ENCODE measurements at regions not wholly inside any gene's neighbourhood (a gene's known extent, or its start where the extent isn't known, plus 50 kb on each side); places are given as distances from the start of the nearest gene placed in this dataset.
"Not testable (repeated sequence)": the region's sequence is repeated elsewhere in the genome, so short reads cannot be mapped to it uniquely, and the experiment has no call there.

DNA sequence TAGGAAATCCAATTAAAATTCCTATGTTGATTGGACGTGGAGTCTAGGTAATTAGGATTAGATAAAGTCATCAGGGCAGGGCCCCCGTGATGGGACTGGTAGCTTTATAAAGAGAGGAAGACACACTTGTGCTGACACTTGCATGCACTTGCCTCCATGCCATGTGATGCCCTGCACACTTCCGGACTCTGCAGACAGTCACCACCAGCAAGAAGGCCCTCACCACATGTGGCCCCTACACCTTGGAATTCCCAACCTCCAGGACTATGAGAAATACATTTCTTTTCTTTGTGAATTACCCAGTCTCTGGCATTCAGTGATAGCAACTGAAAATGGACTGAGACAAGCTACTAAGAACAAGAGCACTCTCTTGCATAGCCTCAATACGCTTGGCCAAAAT lies 90.6 kb downstream of the CRYGS start:
- DNase-seq: no peak

DNA sequence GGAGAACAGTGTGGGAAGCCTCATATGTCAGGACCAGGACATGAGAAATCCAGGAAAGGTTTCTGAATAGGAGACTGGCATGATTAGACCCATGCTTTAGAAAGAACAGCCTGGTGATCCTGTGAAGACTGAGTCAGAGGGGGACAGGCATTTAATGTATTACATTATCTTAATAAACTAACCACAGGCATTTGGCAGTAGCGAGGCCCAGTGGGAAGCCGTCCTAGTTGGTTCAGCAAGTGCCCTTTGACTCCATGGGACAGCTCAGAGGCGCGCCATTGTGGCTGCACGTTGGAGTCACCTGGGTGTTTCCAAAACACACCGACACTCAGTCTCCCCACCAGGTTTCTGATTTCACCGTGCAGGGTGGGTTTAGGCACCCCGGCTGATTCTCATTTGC lies 90.5 kb upstream of the DGKG start:
- DNase-seq: no peak

DNA sequence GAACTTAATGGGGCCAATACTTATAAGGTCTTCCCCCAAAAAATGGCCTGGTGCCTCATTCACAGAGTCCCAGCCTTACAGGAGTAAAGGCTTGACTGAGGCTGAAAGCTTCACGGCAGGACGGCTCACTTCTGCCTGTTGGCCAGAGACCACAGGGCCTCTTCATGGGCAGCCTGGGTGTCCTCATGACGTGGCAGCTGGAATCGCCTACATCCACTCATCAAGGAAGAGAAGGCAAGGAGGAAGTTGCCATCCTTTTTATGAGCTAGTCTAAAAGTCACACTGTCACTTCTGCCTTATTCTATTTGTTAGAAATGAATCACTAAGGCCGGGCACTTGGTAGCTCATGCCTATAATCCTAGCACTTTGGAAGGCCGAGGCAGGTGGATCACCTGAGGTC lies 89.3 kb upstream of the DGKG start:
- no peak for DNase-seq

DNA sequence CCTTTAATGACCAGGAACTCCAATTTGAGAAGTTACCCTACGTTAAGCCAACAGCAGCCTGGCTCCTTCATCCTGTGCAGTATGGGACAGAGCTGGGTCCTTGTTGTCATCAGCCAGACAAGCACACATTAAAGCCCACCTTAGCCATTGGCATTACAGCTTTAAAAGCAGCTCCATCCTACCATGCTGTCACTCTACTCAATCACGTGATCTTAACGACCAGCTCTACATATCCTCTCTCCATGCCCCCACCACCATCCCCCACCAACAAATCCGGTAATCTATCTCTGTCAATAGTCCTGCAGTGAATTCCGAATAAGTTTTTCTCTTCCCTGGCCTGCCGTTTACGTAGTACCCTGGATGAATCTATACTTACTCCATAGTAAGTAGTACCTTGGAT lies 82.9 kb upstream of the DGKG start:
- DNase-seq: no peak

DNA sequence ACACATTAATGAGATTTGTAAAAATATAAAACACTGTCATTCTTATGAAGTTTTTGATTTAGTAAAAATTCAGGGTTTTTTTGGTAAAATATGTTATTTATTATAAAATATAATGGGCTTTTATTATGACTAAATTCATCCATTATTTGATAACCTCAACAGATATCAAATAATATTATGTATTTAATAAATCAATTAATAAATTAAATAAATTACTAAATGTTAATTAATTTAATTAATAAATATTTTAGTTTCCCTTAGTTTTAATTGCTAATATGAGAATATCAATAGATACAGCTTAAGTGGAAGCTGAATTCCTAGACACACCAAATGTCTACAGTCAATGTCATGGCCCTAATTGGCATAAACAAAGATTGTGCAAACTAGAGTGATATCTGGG lies 82.3 kb upstream of the DGKG start:
- DNase-seq: no peak

DNA sequence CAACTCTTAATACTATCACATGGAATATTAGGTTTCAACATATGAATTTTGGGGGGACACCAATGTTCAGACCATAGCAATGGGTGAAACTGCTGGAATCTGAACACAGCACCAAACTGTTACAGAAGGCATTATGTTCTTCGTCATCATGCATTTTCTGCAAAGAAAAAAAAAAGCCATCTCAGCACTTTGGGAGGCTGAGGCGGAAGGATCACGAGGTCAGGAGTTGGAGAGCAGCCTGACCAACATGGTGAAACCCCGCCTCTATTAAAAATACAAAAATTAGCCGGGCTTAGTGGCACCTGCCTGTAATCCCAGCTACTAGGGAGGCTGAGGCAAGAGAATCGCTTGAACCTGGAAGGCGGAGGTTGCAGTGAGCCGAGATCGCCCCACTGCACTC lies 80.9 kb upstream of the DGKG start:
- not testable (repeated sequence) for DNase-seq

DNA sequence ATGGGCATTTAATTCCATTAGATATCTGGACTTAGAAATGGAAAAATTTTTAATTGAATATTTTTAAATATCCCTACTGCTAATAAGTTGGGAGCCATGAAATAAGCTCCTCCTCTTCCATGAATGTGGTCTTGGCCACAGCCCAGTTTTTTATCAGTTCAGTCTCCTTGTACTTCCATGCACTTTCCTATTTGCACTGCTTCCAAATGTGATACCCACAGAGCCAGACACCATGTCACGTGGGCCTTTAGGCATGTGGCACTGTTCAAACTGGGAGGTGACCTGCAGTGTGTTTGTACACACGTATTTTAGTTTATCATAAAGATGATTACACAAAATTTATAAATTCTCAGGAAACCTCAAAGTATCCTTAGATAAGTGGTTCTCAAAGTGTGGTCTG lies 80.1 kb upstream of the DGKG start:
- DNase-seq: no peak

DNA sequence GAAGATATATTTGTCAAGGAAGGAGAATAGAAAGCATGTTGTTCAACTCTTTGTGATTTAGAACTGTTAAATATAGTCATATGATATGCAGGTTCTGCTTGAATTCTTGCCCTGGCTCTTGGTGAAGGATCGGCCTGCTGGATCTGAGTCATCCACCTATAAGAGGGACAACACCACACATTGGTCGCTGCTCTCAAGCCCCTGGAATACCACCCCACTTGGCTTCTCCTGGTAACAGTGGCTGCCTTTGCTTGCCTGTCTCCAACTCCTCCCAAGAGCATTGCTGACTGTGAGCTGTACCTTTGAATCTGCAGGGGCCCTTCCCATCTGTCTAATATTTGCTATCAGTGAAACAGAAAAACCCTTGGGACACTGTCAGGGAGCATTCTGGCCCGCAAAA lies 78.9 kb upstream of the DGKG start:
- no peak for DNase-seq

DNA sequence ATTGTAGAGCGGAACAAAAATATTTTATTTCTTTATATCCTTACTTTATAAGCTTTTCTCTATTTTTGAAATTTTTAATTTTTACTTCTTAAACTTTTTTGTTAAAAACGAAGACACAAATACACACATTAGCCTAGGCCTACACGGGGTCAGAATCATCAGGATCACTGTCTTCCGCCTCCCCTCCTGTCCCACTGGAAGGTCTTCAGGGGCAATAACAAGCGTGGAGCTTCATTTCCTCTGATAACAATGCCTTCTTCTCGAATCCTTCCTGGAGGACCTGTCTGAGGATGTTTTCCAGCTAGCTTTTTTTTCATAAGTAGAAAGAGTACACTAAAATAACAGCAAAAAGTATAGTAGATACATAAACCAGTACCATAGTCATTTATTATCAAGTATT lies 77.7 kb upstream of the DGKG start:
- DNase-seq: no peak

DNA sequence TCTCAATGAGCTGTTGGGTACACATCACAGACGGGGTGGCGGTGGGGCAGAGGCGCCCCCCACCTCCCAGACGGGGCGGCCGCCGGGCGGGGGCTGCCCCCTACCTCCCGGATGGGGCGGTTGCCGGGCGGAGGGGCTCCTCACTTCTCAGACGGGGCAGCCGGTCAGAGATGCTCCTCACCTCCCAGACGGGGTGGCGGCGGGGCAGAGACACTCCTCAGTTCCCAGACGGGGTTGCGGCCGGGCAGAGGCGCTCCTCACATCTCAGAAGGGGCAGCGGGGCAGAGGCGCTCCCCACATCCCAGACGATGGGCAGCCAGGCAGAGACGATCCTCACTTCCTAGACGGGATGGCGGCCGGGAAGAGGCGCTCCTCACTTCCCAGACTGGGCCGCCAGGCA lies 73.3 kb upstream of the DGKG start:
- DNase-seq: not testable (repeated sequence)

DNA sequence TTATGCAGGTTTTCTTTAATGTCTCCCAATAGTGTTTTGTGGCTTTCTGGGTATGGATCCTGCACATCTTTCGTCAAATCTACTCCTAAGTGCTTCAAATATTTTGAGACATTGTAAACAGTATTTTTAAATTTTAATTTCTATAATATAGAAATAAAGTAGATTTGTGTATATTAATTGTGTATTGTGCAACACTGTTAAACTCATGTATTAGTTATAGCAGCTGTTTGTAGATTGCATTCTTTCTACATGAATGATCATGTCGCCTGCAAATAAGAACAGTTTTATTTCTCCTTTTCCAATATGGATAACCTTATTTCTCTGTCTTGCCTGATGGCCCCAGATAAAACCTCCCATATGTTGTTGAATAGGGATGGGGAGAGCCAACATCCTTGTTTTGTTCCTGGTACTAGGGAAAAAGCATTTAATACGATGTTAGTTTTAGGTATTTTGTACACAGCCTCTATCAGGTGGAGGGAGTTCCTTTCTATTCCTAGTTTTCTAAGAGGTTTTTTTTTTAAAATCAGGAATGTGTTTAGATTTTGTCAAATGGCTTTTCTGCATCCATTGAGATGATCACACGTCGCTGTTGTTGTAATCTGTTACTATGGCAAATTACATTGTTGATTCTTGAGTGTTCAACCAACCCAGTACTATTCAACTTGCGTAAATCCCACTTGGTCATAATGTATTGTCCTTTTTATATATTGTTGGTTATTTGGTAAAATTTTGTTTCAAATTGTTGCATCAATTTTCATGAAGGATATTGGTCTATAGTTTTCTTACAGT lies 71.1 kb upstream of the DGKG start:
- no peak for DNase-seq

DNA sequence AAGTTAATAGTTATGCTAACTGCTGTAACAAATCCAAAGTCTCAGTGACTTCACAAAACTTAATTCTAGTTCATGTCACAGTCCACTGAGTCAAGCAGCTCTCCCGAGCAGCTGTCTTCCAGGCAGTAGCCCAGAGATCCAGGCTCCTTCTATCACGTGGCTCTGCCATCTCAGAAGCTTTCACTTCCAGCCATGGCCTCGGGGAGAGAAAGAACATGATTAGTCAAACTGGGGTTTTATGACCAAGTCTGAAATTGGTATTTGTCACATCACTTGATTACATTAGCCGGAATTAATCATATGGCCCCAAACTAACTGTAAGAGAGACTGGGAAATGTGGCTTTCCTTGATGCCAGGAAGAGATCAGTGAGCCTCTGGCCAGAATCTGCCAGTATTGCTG lies 70.2 kb upstream of the DGKG start:
- DNase-seq: no peak

DNA sequence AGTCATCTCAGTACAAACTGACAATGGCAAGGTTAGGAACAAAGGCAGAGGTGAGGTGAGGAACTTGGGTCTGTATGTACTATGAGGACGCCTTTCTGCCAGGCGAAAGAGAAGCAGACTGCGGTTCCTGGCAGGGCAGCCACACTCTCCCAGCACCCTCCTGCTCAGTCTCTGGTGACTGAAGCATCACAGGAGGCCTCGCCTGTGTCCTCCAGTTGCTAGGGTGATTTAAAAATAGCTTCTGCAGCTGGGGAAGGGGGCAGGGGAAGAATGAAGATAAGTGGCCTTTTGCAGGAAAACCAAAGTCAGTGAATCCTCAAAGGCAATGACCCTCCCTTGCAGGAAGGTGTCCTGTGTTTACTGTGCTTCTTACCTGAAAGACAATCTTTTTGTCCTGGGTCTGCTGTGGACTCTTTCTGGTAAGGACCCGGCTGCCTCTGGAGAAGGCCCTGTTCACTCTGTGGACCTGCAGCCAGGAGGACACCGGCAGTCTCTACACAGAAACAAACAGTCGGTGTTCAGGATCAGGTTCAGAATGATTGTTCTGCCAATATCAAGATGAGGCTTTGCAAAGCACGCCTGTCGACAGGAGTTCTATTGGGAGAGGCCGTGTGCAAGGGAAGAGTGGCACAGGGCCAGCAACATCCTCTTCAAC lies 65.7 kb upstream of the DGKG start:
- no peak for DNase-seq

DNA sequence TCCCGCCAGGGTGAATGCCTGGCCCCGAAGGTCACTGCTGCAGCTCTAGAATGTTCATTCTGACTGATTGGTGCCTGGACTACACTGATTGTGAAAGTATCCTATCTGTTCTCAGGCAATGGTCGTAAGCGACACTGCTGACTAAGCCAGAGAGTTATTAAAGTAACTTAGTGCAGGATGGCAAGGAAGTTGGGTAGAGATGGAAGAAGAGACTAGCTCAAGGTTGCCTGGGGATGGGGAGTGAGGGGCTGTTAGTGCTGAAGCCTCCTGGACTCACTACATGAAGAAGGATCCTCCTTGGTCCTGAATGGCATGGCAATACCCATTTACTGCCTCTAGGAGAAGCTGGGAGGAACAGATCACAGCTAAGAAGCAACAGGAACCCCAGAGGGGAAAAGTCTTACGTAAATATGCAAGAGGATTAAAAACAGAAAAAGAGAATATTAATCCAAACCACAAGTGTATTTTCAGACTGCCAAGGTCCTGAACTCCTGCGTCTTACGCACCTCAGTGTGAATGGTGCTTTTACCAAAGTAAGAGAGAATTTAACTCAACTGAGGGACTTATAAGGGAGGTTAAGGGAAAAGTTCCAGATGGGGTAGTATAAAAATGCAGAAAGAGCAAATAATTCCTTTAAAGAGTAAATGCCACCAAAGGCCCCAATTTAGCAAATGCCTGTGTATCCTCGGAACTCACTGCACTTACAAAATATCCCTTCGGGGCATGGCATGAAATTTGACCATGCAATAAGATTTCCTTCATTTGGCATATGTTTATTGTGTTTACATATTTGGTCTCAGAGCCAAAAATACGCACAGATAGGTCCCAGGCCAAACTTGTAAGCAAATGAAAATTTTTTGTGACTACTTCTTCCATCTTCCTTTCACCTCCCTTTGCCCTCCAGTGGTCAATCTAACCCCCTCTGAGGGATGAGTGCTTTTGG lies 64.0 kb upstream of the DGKG start:
- no peak for DNase-seq

DNA sequence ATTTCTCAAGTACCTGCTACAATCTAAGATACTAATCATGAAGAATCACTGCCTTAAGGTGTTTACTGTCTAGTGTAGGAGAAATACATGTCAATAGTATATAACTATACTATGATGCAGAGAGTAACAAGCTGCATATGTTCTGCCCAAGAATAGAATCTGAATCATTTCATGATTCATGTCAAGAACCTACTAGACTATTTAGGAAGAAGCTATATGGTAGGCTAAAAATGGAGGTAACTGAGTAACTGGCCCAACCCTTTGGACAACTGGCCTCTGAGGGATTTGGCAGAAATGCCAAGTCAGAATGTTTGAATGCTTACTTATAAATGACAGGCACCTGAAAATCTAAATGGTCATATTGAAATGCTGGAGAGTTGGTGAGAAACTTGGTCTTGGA lies 59.9 kb upstream of the DGKG start:
- no peak for DNase-seq

DNA sequence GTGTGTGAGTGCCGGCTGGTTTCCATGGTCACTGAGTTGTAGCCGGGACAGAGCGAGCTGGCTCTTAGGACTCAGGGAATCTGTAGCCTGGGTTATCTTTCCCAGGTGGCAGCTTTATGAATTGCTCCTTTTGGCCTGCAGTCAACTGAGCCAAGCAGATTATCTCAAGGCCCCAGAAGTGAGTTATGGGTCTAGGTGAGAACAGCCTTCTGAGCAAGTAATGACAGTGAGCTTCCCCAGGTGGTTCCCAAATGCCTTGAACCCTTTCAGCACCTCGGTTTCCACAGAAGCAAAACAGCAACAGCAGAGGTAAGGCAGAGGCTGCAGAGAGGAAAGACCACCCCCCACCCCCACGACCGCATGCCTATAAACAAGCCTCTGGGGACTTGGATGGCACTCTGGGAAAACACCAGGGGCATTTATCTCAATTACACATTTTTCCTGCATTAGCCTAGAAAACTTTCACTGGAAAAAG lies 56.7 kb upstream of the DGKG start:
- DNase-seq: no peak

DNA sequence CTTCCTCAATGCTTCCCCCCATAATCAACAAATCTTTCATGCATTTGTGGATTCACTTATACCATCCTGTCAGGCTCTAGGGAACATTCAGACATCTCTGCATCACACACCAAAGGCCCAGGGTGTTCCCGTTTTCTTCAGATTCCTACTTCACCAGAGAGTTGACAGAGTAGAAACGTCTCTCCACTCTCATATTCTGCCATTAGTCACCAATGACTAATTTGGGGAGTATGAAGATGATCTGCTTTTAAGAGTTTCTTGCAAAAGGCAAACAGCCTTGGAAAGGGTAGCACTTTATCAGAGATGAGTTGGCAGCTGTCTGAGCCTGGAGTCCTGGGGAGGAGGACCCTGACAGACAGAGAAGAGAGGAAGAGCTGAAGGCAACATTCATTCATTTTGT lies 55.8 kb upstream of the DGKG start:
- DNase-seq: no peak

DNA sequence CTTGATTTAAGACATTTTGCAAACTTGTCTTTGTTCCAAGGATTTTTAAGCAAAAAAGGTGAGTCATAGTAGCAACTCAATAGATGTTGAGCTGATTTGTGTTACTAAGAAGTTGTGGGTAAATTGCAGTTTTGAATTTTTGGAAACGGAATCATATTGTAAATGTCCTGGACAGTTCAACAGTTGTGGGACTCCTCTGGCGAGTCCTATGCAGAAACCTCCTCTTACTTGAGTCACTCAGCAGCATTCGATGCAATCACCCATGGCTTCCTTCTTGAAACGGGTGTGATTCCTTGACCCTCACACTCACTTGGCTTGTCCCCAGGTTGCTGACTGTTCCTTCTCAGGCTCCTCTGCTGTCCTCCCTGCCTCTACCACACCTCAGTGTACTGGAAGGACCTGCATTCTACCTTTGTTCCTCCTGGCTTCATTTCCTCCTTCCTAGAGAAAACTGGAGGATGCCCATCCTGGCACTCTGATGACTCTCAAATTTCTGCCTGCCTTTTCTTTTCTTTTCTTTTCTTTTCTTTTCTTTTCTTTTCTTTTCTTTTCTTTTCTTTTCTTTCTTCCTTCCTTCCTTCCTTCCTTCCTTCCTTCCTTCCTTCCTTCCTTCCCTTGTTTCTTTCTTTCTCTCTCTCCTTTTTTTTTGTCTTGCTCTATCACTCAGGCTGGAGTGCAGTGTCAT lies 52.8 kb upstream of the DGKG start:
- no peak for DNase-seq

DNA sequence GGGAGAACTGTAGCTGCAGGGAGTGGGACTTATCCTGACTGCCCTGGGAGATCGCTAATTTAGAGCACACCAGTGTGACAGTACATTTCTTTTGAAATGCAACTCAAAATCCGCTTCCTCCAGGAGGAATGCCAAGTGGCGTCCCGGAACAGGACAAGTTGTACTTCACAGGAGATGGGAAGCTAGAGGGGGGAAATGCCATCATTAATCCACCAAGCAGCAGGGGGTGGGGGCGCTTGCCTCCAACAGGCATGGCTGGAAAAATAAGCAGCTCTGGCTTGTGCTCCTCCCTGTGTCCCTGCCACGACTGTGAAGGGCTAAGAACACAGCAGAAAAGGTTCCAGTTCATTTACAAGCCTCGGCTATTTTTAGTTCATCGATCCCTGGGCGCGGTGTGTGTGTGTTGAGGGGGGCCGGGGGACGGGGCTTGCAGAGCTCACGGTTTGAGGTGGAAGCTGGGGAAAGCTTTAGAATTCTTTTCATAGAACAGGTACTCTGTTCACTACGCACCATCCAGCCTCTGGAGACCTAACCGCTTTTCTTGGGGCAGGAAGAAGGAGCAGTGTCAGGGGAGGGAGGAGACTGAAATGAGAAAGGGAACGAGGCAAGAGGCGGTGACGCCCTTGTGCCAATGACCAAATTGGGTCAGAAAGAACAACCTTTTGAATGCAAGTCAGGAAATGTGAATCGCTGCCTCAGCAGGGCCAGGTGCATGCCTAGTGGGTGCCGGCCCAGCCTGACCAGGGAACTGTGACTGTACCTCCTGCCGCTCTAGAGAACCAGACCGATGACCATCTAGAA lies 51.8 kb upstream of the DGKG start:
- peak; percentile 4 for DNase-seq

DNA sequence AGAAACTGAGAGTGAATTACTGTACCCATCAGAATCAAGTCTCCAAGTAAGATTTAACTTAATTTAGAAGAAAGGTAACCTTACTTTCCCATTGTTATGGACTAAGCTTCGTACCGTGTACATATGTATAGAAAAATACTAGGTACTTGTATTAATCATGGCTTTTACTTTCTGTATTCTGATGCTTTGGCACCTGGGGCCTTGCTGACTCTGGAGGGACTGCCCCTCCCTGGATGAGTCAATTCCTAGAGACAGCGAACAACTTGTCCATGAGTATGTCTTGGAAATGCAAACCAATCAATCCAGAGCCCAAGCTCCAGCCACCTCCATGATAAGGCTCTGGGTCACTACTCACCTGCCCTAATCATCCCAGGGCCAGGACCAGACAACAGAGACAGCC lies 50.0 kb upstream of the DGKG start:
- no peak for DNase-seq
